GM18858 (cell line): ENCODE measurements at regions not wholly inside any gene's neighbourhood (a gene's known extent, or its start where the extent isn't known, plus 50 kb on each side); places are given as distances from the start of the nearest gene placed in this dataset.
"Not testable (repeated sequence)": the region's sequence is repeated elsewhere in the genome, so short reads cannot be mapped to it uniquely, and the experiment has no call there.

Experiments used
- ATAC-seq: cut with Tn5 transposase; IDR thresholded peaks from one replicate; pipeline ENCODE4 v1.9.1; 2021; ENCODE audit not compliant: unreplicated experiment

GRCh38 chr1:213457186-213457585, 406.1 kb downstream of the RPS6KC1 start:
- no peak for ATAC-seq

GRCh38 chr1:213457733-213458132, 406.7 kb downstream of the RPS6KC1 start:
- ATAC-seq = no peak

DNA sequence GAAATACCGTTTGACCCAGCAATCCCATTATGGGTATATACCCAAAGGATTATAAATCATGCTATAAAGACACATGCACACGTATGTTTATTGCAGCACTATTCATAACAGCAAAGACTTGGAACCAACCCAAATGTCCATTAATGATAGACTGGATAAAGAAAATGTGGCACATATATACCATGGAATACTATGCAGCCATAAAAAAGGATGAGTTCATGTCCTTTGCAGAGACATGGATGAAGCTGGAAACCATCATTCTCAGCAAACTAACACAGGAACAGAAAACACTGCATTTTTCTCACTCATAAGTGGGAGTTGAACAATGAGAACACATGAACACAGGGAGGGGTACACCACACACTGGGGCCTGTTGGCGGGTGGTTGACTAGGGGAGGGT, 411.3 kb downstream of the RPS6KC1 start:
- ATAC-seq = not testable (repeated sequence)

- ATAC-seq = no peak
Measured at GRCh38 chr1:213464786-213465460, 413.9 kb downstream of the RPS6KC1 start.

- no peak for ATAC-seq
Measured at GRCh38 chr1:213466541-213466940, 415.5 kb downstream of the RPS6KC1 start.

- ATAC-seq = no peak
Measured at GRCh38 chr1:213474054-213474453, 423.0 kb downstream of the RPS6KC1 start.

- no peak for ATAC-seq
Measured at GRCh38 chr1:213481395-213481794, 430.4 kb downstream of the RPS6KC1 start.

DNA sequence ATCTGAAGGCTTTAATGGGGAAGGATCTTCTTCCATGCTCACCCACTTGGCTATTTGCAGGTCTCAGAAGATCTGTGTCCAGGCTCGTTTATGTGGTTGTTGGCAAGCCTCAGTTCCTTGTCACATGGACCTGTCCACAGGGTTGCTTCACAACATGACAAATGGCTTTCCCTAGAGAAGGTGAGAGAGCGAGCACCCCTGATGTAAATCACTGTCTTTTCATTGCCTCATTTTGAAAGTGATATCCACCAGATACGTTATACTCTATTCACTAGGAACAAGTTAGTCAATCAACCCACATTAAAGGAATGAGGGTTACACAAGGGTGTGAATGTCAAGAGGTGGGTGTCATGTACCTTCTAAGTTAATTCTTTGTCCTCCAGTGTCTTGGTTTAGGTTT, 433.3 kb downstream of the RPS6KC1 start:
- no peak for ATAC-seq

DNA sequence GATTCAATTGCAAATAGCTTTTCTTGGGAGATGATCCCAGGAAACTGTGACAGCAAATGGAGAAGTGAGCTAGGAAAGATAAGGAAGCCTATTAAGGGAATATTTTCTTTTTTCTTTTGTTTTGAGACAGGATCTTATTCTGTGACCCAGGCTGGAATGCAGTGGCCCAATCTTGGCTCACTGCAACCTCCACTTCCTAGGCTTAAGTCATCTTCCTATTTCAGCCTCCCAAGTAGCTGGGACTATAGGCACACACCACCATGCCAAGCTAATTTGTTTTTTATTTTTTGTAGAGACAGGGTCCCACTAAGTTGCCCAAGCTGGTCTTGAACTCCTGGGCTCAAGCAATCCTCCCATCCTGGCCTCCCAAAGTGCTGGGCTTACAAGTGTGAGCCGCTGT, 433.7 kb downstream of the RPS6KC1 start:
- ATAC-seq = no peak

GRCh38 chr1:213486488-213486887, 435.4 kb downstream of the RPS6KC1 start:
- no peak for ATAC-seq

- no peak for ATAC-seq
Measured at GRCh38 chr1:213491468-213491867, 440.4 kb downstream of the RPS6KC1 start.

- ATAC-seq = no peak
Measured at GRCh38 chr1:213492161-213493041, 441.4 kb downstream of the RPS6KC1 start.

DNA sequence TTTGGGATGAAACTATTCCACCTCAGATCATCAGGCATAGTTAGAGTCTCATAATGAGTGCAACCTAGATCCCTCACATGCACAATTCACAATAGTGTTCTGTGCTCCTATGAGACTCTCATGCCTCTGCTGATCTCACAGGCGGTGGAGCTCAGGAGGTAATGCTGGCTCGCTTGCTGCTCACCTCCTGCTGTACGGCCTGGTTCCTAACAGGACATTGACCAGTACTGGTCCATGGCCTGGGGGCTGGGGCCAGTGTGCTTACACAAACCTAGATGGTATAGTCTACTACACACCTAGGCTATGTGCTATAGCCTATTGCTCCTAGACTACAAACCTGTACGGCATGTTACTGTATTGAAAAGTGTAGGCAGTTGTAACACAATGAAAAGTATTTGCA, 448.4 kb downstream of the RPS6KC1 start:
- no peak for ATAC-seq

DNA sequence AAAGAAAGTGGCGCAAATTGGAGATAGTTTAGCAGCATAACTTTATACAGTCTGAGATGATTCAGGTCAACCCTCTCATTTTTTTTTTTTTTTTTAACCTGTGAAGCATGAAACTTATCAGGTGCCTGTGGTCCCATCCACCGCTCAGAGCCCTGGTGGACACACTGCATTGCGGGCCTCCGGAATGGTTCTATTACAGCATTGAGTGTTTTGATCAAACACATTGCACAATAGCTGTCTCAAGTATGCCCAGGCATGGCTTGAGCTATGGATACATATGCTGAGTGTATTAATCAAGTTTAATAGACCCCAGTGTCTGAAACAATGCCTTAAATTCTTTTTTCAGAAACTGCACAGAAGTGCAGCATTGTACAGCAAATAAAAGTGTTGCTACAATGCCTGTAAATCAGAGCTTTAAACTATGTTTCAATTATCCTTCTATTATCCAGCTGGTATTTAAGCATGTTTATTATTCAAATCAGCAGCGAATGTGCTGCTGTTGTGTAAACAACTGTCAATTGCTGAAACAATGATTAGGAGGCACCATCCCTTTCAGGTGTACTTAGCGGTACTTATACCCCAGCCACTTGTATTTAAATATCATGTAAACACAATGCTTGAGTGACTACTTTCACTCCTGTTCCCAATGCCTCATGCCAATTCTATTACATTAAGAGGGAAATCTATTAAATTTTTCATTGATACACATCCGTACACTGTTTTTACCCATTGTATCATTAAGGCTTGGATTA, 456.6 kb downstream of the RPS6KC1 start:
- no peak for ATAC-seq

GRCh38 chr1:213511173-213511572, 460.1 kb downstream of the RPS6KC1 start:
- no peak for ATAC-seq

DNA sequence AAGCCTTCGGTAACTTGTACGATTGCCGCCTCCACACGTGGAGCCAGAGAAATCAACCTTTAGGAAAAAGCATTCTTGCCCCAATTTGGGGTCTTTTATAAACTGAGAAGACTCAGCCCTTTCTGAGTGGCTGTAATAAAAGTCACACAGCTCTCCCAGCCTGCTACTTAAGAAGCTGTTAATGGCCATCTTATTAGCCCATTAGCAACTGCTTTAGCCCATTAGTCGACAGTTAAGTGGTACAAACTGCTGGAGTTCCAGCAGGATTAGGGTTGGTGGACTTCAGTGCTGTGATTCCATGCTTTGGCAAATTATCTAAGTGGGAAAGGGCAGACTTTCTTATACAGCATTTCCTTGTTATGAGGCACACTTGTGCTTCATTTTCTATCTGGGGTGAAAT, 461.3 kb downstream of the RPS6KC1 start:
- ATAC-seq = no peak

GRCh38 chr1:213513006-213513405, 462.0 kb downstream of the RPS6KC1 start:
- no peak for ATAC-seq

DNA sequence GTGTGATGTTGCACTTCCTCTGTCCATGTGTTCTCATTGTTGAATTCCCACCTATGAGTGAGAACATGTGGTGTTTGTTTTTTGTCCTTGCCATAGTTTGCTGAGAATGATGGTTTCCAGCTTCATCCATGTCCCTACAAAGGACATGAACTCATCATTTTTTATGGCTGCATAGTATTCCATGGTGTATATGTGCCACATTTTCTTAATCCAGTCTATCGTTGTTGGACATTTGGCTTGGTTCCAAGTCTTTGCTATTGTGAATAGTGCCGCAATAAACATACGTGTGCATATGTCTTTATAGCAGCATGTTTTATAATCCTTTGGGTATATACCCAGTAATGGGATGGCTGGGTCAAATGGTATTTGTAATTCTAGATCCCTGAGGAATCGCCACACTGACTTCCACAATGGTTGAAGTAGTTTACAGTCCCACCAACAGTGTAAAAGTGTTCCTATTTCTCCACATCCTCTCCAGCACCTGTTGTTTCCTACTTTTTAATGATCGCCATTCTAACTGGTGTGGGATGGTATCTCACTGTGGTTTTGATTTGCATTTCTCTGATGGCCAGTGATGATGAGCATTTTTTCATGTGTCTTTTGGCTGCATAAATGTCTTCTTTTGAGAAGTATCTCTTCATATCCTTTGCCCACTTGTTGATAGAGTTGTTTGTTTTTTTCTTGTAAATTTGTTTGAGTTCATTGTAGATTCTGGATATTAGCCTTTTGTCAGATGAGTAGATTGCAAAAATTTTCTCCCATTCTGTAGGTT, 463.6 kb downstream of the RPS6KC1 start:
- ATAC-seq = not testable (repeated sequence)

- no peak for ATAC-seq
Measured at GRCh38 chr1:213519098-213519497, 468.1 kb downstream of the RPS6KC1 start.

DNA sequence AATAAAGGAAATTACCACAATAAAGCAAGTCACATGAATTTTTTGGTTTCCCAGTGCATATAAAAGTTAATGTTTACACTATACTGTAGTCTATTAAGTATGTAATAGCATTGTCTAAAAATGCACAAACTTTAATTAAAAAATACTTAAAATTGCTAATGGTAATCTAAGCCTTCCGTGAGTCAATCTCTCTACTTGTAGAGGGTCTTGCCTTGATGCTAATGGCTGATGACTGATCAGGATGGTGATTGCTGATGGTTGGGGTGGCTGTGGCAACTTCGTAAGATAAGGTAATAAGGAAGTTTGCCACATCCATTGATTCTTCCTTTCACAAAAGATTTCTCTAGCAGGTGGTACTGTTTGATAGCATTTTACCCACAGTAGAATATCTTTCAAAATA, 466.6 kb upstream of the PROX1 start:
- no peak for ATAC-seq
